ENCODE measurements at regions not wholly inside any gene's neighbourhood (a gene's known extent, or its start where the extent isn't known, plus 50 kb on each side); places are given as distances from the start of the nearest gene placed in this dataset.

GRCh38 chr15:98160236-98160635 is 199.7 kb downstream of the ARRDC4 start:
- H3K4me1 Mint-ChIP-seq: peaks cover 20 to 38% (median 27%) of the 10 kb centered on the region in 3 donors
- peak overlapping the region in 7 of 8 donors; percentile 10 to 72 (median 46) for H3K4me3 Mint-ChIP-seq
- no peaks in the 10 kb centered on the region for H3K36me3 Mint-ChIP-seq
- peak overlapping the region in 5 of 6 donors; percentile 42 to 84 (median 76) for H3K27ac Mint-ChIP-seq
- DNase-seq (peak; percentile 52), ATAC-seq (ENCODE audit: low read depth in 2 of 2) (peak; percentile 79 to 83)
- peaks cover 0 to 4% (median 0%) of the 10 kb centered on the region in 3 donors for H3K27me3 Mint-ChIP-seq
- no peaks in the 10 kb centered on the region for H3K9me3 Mint-ChIP-seq

- peaks cover 0 to 8% (median 0%) of the 10 kb centered on the region in 3 donors for H3K27me3 Mint-ChIP-seq
- DNase-seq (no peak), ATAC-seq (ENCODE audit: low read depth in 2 of 2) (no peak)
- H3K4me1 Mint-ChIP-seq: peaks cover 22 to 36% (median 27%) of the 10 kb centered on the region in 3 donors
- H3K36me3 Mint-ChIP-seq: no peaks in the 10 kb centered on the region
- no peaks in the 10 kb centered on the region for H3K9me3 Mint-ChIP-seq
- peak overlapping the region in 4 of 8 donors; percentile 8 to 86 (median 72) for H3K4me3 Mint-ChIP-seq
- peak overlapping the region in 3 of 6 donors; percentile 3 to 23 (median 9) for H3K27ac Mint-ChIP-seq
Measured at GRCh38 chr15:98163319-98164045, 203.0 kb downstream of the ARRDC4 start.

- DNase-seq: no peak
Measured at GRCh38 chr15:98164571-98164970, 204.1 kb downstream of the ARRDC4 start.

GRCh38 chr15:98164986-98165385 is 204.5 kb downstream of the ARRDC4 start:
- no peaks in the 10 kb centered on the region for H3K36me3 Mint-ChIP-seq
- H3K27ac Mint-ChIP-seq: peak overlapping the region in 1 of 6 donors; percentile 67
- H3K4me1 Mint-ChIP-seq: peaks cover 17 to 21% (median 21%) of the 10 kb centered on the region in 3 donors
- ATAC-seq (ENCODE audit: low read depth in 2 of 2) (no peak), DNase-seq (no peak)
- H3K27me3 Mint-ChIP-seq: peaks cover 0 to 8% (median 0%) of the 10 kb centered on the region in 3 donors
- no peaks in the 10 kb centered on the region for H3K9me3 Mint-ChIP-seq
- H3K4me3 Mint-ChIP-seq: peak overlapping the region in 1 of 8 donors; percentile 75

More at GRCh38 chr15:98164571-98164970, 204.1 kb downstream of the ARRDC4 start:
- ATAC-seq (ENCODE audit: low read depth in 2 of 2): no peak
- H3K27ac Mint-ChIP-seq: peak overlapping the region in 4 of 6 donors; percentile 3 to 86 (median 61)
- H3K9me3 Mint-ChIP-seq: no peaks in the 10 kb centered on the region
- no peaks in the 10 kb centered on the region for H3K36me3 Mint-ChIP-seq
- H3K4me3 Mint-ChIP-seq: peak overlapping the region in 3 of 8 donors; percentile 8 to 81 (median 62)
- peaks cover 0 to 8% (median 0%) of the 10 kb centered on the region in 3 donors for H3K27me3 Mint-ChIP-seq
- H3K4me1 Mint-ChIP-seq: peaks cover 22 to 25% (median 22%) of the 10 kb centered on the region in 3 donors

- Mint-ChIP-seq H3K9me3 (no peaks in the 10 kb centered on the region), H3K36me3 (no peaks in the 10 kb centered on the region), H3K4me1 (peaks cover 7 to 10% (median 9%) of the 10 kb centered on the region in 3 donors), H3K4me3 (no peak overlapping the region), H3K27ac (peak overlapping the region in 1 of 6 donors; percentile 48), H3K27me3 (peaks cover 0 to 8% (median 0%) of the 10 kb centered on the region in 3 donors)
- no peak for DNase-seq
- no peak for ATAC-seq (ENCODE audit: low read depth in 2 of 2)
Measured at GRCh38 chr15:98167722-98168268, 207.3 kb downstream of the ARRDC4 start.

GRCh38 chr15:98169551-98169950 is 209.0 kb downstream of the ARRDC4 start:
- Mint-ChIP-seq H3K27ac (no peak overlapping the region), H3K27me3 (peaks cover 0 to 4% (median 3%) of the 10 kb centered on the region in 3 donors), H3K36me3 (no peaks in the 10 kb centered on the region), H3K4me3 (no peak overlapping the region), H3K4me1 (peaks cover 0 to 5% (median 0%) of the 10 kb centered on the region in 3 donors), H3K9me3 (no peaks in the 10 kb centered on the region)
- ATAC-seq (ENCODE audit: low read depth in 2 of 2) (no peak), DNase-seq (no peak)

GRCh38 chr15:98174286-98174685 is 213.8 kb downstream of the ARRDC4 start:
- Mint-ChIP-seq H3K4me3 (no peak overlapping the region), H3K27ac (peak overlapping the region in 1 of 6 donors; percentile 22), H3K27me3 (peaks cover 4 to 7% (median 6%) of the 10 kb centered on the region in 3 donors), H3K36me3 (no peaks in the 10 kb centered on the region), H3K4me1 (peaks cover 0 to 7% (median 0%) of the 10 kb centered on the region in 3 donors), H3K9me3 (no peaks in the 10 kb centered on the region)
- ATAC-seq (ENCODE audit: low read depth in 2 of 2) (no peak), DNase-seq (no peak)

GRCh38 chr15:98174841-98175240 is 214.3 kb downstream of the ARRDC4 start:
- Mint-ChIP-seq H3K36me3 (no peaks in the 10 kb centered on the region), H3K27ac (no peak overlapping the region), H3K4me1 (peaks cover 0 to 7% (median 0%) of the 10 kb centered on the region in 3 donors), H3K9me3 (no peaks in the 10 kb centered on the region), H3K27me3 (peaks cover 4 to 12% (median 7%) of the 10 kb centered on the region in 3 donors), H3K4me3 (no peak overlapping the region)
- DNase-seq (no peak), ATAC-seq (ENCODE audit: low read depth in 2 of 2) (no peak)

- H3K9me3 Mint-ChIP-seq: no peaks in the 10 kb centered on the region
- H3K4me3 Mint-ChIP-seq: no peak overlapping the region
- peak; percentile 40 for DNase-seq
- no peak overlapping the region for H3K27ac Mint-ChIP-seq
- ATAC-seq (ENCODE audit: low read depth in 2 of 2): peak; percentile 16 to 57
- H3K4me1 Mint-ChIP-seq: peaks cover 0 to 7% (median 0%) of the 10 kb centered on the region in 3 donors
- H3K27me3 Mint-ChIP-seq: peaks cover 4 to 12% (median 7%) of the 10 kb centered on the region in 3 donors
- H3K36me3 Mint-ChIP-seq: no peaks in the 10 kb centered on the region
Measured at GRCh38 chr15:98177966-98178592, 217.6 kb downstream of the ARRDC4 start.

GRCh38 chr15:98178861-98179260 is 218.4 kb downstream of the ARRDC4 start:
- Mint-ChIP-seq H3K4me3 (no peak overlapping the region), H3K27ac (no peak overlapping the region), H3K9me3 (no peaks in the 10 kb centered on the region), H3K4me1 (peaks cover 0 to 7% (median 0%) of the 10 kb centered on the region in 3 donors), H3K27me3 (peaks cover 4 to 12% (median 7%) of the 10 kb centered on the region in 3 donors), H3K36me3 (no peaks in the 10 kb centered on the region)
- DNase-seq: no peak
- no peak for ATAC-seq (ENCODE audit: low read depth in 2 of 2)

GRCh38 chr15:98187549-98187948 is 227.0 kb downstream of the ARRDC4 start:
- Mint-ChIP-seq H3K4me3 (no peak overlapping the region), H3K4me1 (no peaks in the 10 kb centered on the region), H3K36me3 (no peaks in the 10 kb centered on the region), H3K27me3 (peaks cover 0 to 6% (median 5%) of the 10 kb centered on the region in 3 donors), H3K27ac (no peak overlapping the region), H3K9me3 (peaks cover 0 to 4% (median 0%) of the 10 kb centered on the region in 7 donors)
- no peak for ATAC-seq (ENCODE audit: low read depth in 2 of 2)
- no peak for DNase-seq

GRCh38 chr15:98190914-98191313 is 230.4 kb downstream of the ARRDC4 start:
- no peaks in the 10 kb centered on the region for H3K36me3 Mint-ChIP-seq
- DNase-seq: no peak
- H3K4me1 Mint-ChIP-seq: no peaks in the 10 kb centered on the region
- H3K27ac Mint-ChIP-seq: no peak overlapping the region
- no peak for ATAC-seq (ENCODE audit: low read depth in 2 of 2)
- H3K9me3 Mint-ChIP-seq: peaks cover 0 to 4% (median 0%) of the 10 kb centered on the region in 7 donors
- no peak overlapping the region for H3K4me3 Mint-ChIP-seq
- peaks cover 0 to 14% (median 6%) of the 10 kb centered on the region in 3 donors for H3K27me3 Mint-ChIP-seq

- no peak for DNase-seq
- H3K27ac Mint-ChIP-seq: no peak overlapping the region
- H3K36me3 Mint-ChIP-seq: no peaks in the 10 kb centered on the region
- ATAC-seq (ENCODE audit: low read depth in 2 of 2): no peak
- H3K27me3 Mint-ChIP-seq: peaks cover 8 to 17% (median 10%) of the 10 kb centered on the region in 3 donors
- no peak overlapping the region for H3K4me3 Mint-ChIP-seq
- H3K4me1 Mint-ChIP-seq: no peaks in the 10 kb centered on the region
- peaks cover 0 to 6% (median 0%) of the 10 kb centered on the region in 7 donors for H3K9me3 Mint-ChIP-seq
Measured at GRCh38 chr15:98195796-98196195, 235.3 kb downstream of the ARRDC4 start.

Measured in naive B cell (primary cell).